HG03378 (cell line): ENCODE measurements at regions not wholly inside any gene's neighbourhood (a gene's known extent, or its start where the extent isn't known, plus 50 kb on each side); places are given as distances from the start of the nearest gene placed in this dataset.

Source experiments
- ATAC-seq: cut with Tn5 transposase; IDR thresholded peaks from one replicate; pipeline ENCODE4 v1.9.1; 2021; ENCODE audit warnings: mild to moderate bottlenecking, moderate library complexity; ENCODE audit not compliant: unreplicated experiment

- ATAC-seq, result no peak
Measured at GRCh38 chr6:66403966-66404365, 696.9 kb upstream of the EYS start.

- no peak for ATAC-seq
Measured at GRCh38 chr6:66402873-66403272, 695.8 kb upstream of the EYS start.

GRCh38 chr6:66396549-66396948, 689.5 kb upstream of the EYS start:
- no peak for ATAC-seq

GRCh38 chr6:66396145-66396544, 689.1 kb upstream of the EYS start:
- ATAC-seq, result no peak

- ATAC-seq, result no peak
Measured at GRCh38 chr6:66390393-66390792, 683.4 kb upstream of the EYS start.

GRCh38 chr6:66376001-66376400, 669.0 kb upstream of the EYS start:
- no peak for ATAC-seq

- ATAC-seq, result no peak
Measured at GRCh38 chr6:66369407-66369806, 662.4 kb upstream of the EYS start.

- ATAC-seq, result no peak
Measured at GRCh38 chr6:66362888-66363287, 655.9 kb upstream of the EYS start.

GRCh38 chr6:66361886-66362285, 654.9 kb upstream of the EYS start:
- ATAC-seq, result no peak

GRCh38 chr6:66357781-66358180, 650.8 kb upstream of the EYS start:
- no peak for ATAC-seq

- no peak for ATAC-seq
Measured at GRCh38 chr6:66355471-66355870, 648.4 kb upstream of the EYS start.

- ATAC-seq, result no peak
Measured at GRCh38 chr6:66344796-66345195, 637.8 kb upstream of the EYS start.

- ATAC-seq, result no peak
Measured at GRCh38 chr6:66340736-66341135, 633.7 kb upstream of the EYS start.

- no peak for ATAC-seq
Measured at GRCh38 chr6:66336176-66336575, 629.1 kb upstream of the EYS start.

GRCh38 chr6:66328200-66328599, 621.2 kb upstream of the EYS start:
- no peak for ATAC-seq

- ATAC-seq, result no peak
Measured at GRCh38 chr6:66326228-66326627, 619.2 kb upstream of the EYS start.

- ATAC-seq, result no peak
Measured at GRCh38 chr6:66321017-66321416, 614.0 kb upstream of the EYS start.

GRCh38 chr6:66307490-66307889, 600.5 kb upstream of the EYS start:
- no peak for ATAC-seq

GRCh38 chr6:66291905-66292304, 584.9 kb upstream of the EYS start:
- no peak for ATAC-seq

GRCh38 chr6:66289889-66290288, 582.9 kb upstream of the EYS start:
- no peak for ATAC-seq

- no peak for ATAC-seq
Measured at GRCh38 chr6:66278115-66278514, 571.1 kb upstream of the EYS start.

- no peak for ATAC-seq
Measured at GRCh38 chr6:66277400-66277799, 570.4 kb upstream of the EYS start.

- no peak for ATAC-seq
Measured at GRCh38 chr6:66265737-66266136, 558.7 kb upstream of the EYS start.

GRCh38 chr6:66264376-66264775, 557.4 kb upstream of the EYS start:
- ATAC-seq, result no peak
